HCT116 (cell line): ENCODE measurements at regions not wholly inside any gene's neighbourhood (a gene's known extent, or its start where the extent isn't known, plus 50 kb on each side); places are given as distances from the start of the nearest gene placed in this dataset.

Experiments
- ATF3 ChIP-seq: IDR thresholded peaks from 2 replicates; pipeline ENCODE4 v1.6.1; 2012
- CTCF ChIP-seq, 3 experiments: fragments of 200-600 bp in 1 of 3; sonication (generic) in 1 of 3; IDR thresholded peaks in 2 of 3; conservative IDR thresholded peaks in 1 of 3; 2 replicates each; pipeline ENCODE4 v1.5.1; 2012 to 2017; ENCODE audit warnings: low read depth in 2 of 3, low read length in 2 of 3, antibody characterized with exemption in 1 of 3, borderline replicate concordance in 1 of 3, control low read depth in 1 of 3, mild to moderate bottlenecking in 1 of 3, mixed read lengths in 1 of 3, mixed run types in 1 of 3, moderate library complexity in 1 of 3; ENCODE audit not compliant: insufficient read depth in 1 of 3
- EZH2 ChIP-seq: fragments of 200-600 bp; sonication (generic); IDR thresholded peaks from 2 replicates; pipeline ENCODE4 v1.6.1; 2017; ENCODE audit warnings: antibody characterized with exemption, mixed run types
- FOSL1 ChIP-seq: IDR thresholded peaks from 2 replicates; pipeline ENCODE4 v1.6.1; 2012; ENCODE audit warnings: low read depth
- POLR2A ChIP-seq: IDR thresholded peaks from 2 replicates; pipeline ENCODE4 v1.7.0; 2011; ENCODE audit warnings: borderline replicate concordance; ENCODE audit not compliant: insufficient read depth, insufficient read length; ENCODE audit errors: extremely low read depth
- POLR2AphosphoS5 ChIP-seq: IDR thresholded peaks from 2 replicates; pipeline ENCODE4 v1.6.1; 2011; ENCODE audit warnings: mild to moderate bottlenecking, low read depth, low read length, moderate library complexity
- YY1 ChIP-seq: IDR thresholded peaks from 2 replicates; pipeline ENCODE4 v1.6.1; 2011; ENCODE audit warnings: low read length, low read depth, moderate library complexity, mild to moderate bottlenecking; ENCODE audit not compliant: insufficient replicate concordance; ENCODE audit errors: extremely low read depth

GRCh38 chr22:27571463-27572277 lies 229.9 kb downstream of the MN1 start:
- TF ChIP-seq CTCF (IDR thresholded peaks at IDR 0.05 in 2 of 3, conservative IDR thresholded peaks at IDR 0.05 in 1 of 3; ENCODE audit: borderline replicate concordance in 1 of 3, insufficient read depth in 1 of 3, low read depth in 2 of 3, low read length in 2 of 3) (no peak), EZH2 (no peak), POLR2AphosphoS5 (no peak), FOSL1 (no peak), ATF3 (no peak), YY1 (no peak), POLR2A (no peak)
